Stimulated activated CD8-positive, alpha-beta memory T cell treated with anti-CD3 and anti-CD28 coated beads, Interleukin-4, amount 100 ng/mL, for 4 hours (primary cell): ENCODE measurements at regions not wholly inside any gene's neighbourhood (a gene's known extent, or its start where the extent isn't known, plus 50 kb on each side); places are given as distances from the start of the nearest gene placed in this dataset.

Experiments
- DNase-seq, 2 donors: peaks; one replicate each; pipeline ENCODE4 v3.0.0-alpha.2; 2020; ENCODE audit warnings: low read depth in 2 of 2, low spot score in 1 of 2

DNA sequence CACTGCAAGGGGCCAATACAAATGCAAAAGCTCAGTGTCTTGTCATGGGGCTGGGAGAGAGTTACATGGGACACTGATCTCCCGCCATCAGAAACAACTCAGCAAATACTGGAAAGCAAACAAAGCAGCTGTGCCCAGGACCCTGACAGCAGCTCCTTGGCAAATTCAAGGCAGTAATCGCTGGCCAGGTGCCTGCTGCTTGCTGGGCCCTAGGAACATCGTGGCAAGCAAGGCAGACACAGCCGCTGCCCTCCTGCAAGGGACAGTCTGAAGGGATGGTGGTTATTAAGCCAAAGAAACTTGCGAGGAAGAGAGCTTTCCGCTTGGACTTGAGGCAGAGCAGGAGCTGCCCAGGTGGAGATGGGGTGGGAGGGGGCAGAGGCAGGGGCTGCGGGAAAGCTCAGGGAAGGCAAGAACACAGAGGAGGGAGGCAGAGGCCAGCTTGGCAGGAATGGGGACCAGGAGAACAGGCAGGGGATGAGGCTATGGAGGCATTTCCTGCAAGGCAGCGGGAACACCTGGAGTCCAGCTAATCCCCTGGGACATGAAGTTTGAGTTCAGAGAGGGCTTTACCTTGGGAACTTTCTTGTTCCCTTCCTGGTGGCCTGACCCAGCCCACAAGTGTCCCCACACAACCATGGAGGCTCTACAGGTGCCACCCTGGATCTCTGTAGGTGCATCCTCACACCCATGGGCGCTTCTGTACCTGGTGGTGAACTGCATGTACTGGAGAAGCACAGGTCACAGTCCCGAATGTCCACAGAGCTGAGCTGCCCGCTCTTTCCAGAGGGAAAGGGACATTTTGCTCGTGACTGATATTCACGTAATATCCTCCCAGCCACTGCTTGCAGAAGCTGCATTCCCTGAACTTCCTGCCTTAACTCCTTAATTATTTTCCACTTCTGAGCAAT is 78.7 kb upstream of the ATP2B2 start:
- no peak for DNase-seq

DNA sequence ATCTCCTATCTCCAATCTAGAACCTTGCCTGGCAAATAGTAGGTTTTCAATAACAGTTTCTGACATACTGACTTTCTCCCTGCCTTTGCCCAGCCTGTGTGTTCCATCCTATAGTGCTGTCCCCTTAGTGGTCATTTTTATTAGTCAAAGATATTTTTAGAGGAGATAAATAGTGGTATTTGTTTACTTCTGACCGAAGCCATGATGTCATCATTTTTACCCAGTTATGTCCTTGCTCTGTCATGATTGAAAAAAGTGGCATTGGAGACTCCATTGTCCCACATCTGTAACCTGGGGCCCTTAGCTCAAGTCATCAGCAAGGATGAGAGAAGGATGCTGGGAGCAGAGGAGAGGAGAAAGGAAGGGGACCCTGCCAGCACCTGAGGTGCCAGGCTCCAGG is 80.6 kb upstream of the ATP2B2 start:
- DNase-seq: no peak

DNA sequence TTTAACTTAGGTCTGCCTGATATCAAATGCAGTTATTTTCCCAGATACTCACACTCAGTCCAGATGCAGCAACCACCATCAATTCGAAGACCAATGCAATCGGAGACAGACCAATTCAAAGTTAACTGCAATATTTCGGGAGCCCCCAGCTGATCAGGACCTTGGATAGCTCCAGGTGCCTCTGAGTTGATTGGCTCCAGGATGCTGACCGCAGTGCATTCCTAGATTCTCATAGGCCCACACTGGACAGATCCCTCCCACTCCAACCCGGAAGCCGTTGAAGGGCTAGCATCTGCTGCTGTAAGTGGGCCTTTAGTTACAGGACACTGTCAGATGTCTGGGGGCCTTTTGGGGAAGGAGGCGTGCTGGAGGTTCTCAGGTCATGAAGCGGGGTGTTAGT is 89.5 kb upstream of the ATP2B2 start:
- no peak for DNase-seq

DNA sequence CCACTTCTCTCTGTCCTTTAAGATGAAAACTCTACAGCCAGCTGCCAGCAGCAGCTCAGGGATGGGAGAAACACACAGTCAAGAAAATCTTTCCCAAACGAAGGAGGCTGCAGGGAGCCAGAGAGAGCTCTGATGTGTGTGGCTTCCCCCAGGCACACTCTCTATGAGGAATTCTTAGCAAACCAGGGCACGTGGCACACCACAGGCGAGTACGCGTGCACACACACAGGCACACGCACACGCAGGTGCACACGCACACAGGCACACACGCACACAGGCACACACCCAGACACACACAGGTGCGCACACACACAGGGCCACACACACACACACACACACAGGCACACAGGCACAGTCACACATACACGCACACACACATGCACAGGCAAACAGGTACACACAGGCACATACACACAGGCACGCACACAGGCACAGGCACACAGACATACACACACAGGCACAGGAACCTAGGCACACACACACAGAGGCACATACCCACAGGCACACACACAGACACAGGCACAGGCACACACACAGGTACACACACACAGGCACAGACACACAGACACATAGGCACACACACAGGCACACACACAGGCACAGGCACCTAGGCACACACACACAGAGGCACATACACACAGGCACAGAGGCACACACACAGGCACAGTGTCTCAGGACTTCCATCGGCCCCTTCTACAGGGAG is 91.5 kb upstream of the ATP2B2 start:
- DNase-seq: no peak

DNA sequence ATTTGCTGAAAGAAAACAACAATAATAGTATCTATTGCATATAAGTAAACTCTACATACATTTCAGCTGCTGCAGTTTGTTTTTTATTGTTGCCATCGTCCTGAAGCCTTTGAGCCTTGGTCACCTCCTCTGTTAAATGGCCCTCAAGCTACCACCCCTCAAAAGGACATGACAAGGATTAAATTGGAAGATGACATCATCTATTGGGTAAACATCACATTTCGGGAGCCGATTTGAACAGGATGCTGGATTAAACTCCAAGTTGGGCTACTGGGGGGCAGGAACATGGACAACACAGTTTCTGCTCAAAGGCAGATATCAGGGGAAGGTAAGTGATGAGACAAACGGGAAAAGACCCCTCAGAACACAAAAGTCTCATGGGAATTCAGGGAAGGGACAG is 92.3 kb upstream of the ATP2B2 start:
- no peak for DNase-seq

DNA sequence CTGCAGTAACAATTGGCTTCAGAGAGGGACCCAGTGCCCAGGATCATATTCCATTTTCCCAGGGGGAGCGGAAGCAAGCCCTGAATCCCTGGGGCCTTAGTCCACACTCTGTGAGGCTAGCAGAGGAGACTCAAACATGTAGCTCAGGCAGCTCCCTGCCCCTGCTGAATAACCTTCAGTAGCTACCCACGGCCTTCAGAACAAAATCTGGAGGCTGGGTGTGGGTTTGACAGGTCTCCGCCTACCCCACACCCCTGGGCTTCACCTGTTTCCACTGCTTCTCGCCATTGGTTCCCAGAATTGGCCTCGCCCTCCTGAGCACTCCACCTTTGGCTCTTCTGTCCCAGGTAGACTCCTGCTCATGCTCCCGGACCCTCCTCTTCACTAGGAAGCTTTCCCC is 93.6 kb upstream of the ATP2B2 start:
- no peak for DNase-seq

DNA sequence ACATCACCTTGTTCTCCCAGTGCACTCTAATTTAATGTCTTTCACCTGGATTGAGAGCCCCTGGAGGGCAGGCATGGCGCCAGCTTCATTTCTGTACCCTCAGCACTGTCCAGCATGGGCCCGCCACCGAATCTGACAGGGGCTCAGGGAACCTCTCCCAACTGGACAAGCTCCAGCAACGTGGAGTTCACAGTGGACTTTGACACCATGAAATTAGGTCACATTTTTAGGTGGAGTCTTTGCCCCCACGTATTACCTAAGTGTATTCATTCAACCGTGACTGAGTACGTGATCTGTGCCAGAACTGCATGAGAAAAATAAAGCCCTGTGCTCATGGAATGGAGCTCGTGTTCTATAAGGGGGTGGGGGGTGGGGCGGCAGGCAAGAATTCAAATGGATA is 94.1 kb upstream of the ATP2B2 start:
- DNase-seq: no peak

DNA sequence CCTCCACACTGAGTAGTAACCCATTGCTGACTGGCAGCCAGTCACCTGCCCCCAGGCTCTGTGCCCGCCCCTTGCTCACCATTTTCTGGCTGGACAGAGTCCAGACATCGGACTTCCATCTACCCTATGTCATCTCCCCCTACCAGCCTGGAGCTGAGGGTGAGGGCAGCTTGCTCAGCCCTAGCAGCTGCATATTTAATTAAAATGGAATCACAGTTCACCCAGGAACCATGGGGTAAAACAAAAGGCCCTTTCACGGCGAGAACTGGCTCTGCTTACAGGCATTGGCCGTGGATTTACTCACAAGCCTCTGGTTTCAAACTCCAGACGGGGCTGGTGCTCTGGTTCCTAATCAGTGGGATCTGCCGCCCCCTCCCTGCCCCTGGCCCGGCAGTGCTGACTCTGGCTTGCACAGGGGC is 94.9 kb upstream of the ATP2B2 start:
- no peak for DNase-seq

DNA sequence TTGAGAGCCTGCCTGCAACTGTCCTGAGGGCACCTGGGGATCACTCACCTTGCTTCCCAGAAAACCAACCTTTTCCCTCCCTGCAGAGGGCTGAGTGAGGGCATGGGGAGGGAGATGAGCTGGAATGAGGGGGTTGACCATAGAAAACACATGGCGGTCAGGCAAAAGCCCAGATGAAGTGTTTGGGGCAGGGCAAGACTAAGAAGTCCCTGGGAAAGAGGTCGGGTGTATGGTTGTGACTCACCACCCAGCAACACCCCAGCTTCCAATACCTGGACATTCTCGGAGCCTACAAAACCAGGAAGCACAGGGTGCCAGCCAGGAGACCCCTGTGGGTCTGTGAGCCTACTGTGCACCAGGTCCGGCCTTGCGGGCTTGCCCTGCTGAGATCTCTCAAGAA is 95.3 kb upstream of the ATP2B2 start:
- no peak for DNase-seq

DNA sequence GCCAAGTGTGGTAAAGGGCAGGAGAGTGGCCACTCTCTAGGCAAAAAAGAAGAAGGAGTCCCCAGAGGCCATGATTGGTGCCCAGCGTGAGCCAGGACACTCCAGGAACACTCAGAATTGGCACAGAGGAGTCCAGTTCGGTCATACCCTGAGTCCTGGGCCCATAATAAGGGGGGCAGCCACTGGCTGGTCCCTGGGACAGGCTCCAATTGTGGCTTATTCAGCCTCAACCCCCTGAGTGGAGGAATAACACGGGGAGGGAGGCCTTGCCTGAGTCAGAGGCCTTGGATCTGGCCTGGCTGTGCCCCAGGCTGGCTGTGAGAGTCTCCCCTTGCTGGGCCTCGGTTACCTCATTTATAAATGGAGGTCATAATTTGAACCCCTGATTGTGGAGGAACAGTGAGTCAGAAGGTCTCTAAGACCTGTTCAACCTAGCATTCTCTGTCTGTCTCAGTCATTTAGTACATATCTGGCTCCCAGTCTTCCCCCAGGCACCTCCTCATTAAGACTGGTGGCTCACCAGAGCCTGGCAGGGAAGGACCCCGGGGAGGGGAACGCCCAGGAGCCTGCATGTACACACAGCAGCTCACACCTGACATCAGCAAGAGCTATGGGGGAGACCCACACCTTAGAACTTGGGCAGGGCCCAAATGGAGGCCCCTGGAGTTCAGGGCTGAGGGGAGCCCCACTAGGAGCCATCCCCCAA is 95.9 kb upstream of the ATP2B2 start:
- no peak for DNase-seq

DNA sequence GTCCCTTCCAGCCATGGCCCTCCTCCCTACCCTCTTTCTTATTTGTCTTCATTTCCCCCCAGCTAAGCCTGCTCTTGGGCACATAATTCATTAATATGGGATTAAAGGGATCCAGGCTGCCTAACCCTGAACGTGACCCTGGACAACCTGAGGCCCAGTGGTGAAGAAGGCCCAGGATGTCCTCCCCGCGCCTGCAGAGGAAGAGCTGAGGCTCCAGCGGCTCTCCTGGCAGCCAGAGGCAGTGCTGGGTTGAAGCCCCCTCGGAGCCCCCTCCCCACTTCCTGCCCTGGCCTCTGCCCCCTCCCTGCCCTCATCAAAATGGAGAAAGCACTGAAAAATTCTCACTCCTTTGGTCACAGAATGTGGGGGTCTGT is 96.5 kb upstream of the ATP2B2 start:
- DNase-seq: no peak

DNA sequence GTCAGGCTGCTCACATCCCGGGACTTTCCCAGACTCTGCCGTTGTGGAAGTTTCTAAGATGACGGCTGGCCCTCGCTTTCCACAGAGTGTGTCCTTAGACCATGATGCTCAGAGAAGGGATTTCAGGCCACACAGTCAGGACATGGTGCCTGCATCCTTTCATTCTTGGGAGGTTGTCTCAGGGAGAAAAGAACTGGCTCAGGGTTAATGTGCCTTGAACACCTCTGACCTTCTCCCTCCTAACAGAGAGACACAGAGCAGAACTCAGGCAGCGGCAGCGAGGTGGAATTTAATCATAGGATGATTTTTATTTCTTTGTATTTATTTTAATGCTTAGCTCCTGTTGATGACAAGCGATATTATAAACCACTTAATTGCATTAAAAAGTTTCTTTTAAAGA is 96.9 kb upstream of the ATP2B2 start:
- no peak for DNase-seq

DNA sequence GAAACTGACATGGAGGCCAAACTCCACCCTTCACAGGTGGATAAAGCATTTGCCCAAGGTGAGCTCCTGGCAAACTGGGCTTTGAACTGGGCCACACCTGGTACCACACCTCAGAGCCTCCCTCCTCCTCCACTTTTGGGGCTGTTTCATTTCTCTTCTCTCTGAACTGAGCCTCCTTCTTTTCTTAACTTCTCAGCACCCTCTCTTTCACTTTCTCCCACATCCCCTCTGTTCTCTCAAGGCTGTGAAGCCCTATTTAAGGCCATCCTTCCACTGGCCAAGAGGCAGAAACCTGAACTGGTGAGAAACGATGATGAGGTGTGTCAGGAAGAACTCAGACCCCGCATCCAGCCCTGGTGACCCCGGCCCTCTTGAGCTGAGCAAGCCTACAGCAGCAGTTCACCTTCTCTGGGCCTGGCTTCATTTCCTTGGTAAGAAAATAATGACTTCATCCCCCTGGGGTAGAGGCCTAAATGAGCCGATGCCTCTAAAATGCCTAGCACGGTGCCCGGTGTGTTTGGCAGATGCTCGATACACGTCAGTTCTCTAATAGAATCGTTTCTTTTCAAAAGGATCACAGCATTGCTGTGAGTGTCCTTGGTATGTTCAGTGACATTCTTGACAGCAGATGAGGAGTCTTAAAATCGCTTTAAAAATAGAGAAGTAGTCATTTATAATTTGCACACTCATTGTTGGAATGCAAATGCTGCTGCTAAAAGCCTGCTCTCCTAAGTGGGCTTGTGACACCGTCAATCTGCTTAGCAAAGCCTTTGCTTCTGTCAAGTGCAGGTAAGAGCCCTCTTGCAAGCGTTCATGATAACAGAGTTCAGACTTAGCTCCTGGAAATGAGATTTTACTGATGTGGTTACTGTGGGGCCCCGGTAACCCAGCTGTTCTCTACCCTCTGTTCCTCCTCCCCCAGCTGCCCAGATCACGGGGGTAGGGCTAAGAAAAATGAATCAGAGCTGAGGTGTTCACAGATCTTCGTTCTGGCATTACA is 97.7 kb upstream of the ATP2B2 start:
- DNase-seq: peak; percentile 24 to 36

DNA sequence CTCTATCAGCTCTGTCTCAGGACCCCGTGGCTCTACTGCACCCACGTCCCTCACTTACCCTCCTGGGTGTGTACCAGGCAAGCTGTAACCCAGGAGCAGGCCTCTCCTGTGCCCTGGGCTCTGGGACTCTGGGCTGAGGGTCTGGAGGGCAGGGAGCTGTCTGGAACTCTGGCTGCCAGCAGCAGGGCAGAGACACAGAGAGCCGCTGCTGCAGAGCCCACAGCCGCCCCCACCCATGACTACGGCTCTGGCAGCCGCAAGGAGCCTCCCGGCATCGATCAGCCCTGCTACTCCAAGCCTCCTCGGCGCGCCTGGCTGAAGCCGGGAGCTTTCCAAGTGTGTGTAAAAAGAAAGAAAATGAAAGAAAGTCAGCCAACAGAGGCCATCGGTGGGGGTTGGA is 103.7 kb upstream of the ATP2B2 start:
- DNase-seq: no peak

DNA sequence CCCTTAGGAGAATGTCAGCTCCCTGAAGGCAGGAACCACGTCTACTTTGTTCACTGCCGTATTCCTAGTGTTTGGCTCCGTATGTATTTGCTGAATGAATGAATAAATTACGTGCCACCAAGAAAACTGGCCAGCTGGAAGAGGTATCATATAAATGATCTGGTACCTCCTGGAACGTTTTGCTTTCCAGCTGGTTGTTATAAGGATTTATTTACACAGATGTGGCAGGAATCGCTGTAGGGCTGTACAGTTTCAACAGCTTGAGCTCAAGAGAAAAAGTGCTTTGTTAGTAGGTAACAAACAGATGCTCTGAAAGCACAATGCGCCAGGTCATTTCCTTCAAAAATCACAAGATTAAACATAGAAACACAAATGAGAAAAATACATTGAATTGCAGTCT is 108.8 kb upstream of the ATP2B2 start:
- no peak for DNase-seq

DNA sequence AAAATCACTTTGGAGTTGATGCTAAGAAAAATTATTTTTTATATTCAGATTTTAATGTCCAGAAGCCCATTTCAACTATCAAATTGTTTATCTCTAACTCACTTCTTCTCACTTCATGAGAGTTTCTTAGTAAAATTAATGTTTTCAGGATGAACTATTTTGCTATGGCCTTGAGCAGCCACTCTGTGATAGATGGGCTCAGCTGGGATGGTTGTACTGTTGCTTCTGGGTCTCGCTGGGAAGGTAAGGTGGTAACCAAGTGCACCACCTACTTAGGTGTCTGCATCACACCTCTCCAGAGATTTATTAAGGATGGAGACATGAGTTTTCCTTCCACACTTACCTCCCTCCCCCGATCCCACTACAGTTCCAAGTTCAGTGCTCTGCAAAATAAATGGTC is 110.3 kb upstream of the ATP2B2 start:
- no peak for DNase-seq

DNA sequence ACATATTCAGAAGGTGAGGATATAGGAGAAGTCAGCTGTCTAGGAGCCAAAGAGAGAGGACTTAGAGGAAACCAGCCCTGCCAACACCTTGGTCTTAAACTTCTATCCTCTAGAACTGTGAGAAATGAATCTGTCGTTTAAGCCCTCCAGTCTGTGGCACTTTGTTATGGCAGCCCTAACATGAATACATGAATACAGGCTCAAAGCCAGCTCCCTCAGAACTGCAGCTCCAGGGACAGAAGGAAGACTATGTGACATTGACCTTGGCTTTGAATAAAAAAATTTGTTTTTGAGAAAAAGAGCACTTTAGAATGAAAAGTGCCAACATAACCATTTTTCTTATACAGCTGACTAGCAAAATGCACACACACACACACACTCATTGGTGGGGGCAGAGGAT is 110.9 kb upstream of the ATP2B2 start:
- DNase-seq: no peak

DNA sequence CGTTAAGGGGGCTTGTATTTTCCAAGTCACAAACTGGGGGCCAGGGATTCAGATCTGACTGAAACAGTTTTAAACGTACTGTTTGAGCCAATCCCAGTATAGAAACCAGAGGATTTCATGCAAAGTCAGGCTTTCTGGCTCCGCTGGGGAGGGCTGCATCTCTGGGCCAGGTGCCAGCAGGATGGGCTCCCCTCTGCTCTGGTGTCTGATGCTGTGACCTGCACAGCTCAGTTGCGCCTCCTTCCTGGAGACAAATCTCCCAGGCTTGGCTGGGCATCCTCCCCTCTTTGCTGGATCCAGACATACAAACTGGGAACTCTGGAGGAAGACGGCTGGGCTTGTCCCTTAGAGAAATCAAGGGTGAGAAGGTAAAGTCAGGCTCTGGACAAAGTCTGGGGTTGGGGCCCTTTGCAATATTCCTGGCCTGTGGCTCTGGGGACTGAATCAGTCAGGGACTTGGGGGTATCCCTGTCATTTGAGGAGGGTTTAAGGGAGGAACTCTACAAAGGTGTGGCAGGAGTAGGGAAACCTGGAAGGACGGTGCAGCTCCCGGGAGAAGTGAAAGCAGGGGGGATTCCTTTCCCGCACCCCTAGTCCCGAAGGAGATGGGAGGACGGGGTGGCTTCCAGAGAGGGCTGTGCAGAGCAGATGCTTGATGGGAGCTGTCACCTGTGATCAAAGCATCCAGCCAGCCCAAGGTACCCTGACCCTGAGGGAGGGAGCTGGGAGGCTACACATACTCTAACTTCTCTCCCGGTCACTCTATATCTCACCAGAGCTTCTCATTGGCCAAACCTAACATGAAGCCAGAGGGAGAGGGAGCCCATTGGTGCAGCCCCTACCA is 114.8 kb upstream of the ATP2B2 start:
- DNase-seq: no peak

DNA sequence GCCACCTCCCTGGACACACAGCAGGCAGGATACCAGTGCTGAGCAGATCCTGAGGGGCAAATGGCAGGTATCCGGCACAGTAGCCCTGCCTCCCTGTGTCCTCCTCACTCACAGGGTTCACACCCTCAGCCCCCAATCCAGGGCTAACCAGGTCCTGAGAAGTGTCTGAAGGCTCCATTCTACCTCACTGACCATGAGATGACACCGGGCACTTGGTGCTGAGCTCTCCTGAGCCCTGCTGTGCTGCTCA is 115.4 kb upstream of the ATP2B2 start:
- no peak for DNase-seq

DNA sequence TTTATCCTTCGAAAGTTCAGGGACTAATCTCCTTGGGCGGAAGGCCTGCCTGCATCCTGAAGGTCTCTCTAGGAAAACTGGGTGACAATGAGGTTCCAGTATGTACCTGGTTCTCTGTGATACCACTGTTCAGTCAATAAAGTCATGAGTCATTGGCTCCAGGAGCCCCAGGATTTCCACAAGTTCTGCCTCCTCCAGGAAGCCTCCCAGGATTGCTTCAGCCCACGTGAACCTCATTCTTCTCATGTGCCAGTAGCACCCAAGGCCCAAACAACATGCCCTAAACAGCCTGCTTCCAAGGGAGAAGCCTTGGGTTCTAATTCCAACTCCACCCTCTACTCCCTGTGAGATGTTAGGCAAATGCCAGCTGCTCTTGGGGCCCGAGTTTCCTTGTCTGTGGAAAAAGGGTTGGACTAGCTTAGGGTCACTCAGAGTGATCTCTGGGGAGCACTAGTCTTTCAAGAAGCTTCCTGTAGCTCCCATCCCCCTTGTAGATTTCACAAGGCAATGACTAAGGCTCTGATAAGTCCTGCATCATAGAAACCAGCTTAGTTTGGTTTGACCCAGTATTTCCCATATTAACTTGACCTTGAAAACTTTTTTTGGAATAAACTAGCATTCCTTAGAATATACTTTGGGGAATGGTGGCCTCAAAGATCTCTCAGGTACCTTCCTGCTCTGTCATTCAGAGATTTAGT is 118.3 kb upstream of the ATP2B2 start:
- no peak for DNase-seq
